ENCODE measurements at regions not wholly inside any gene's neighbourhood (a gene's known extent, or its start where the extent isn't known, plus 50 kb on each side); places are given as distances from the start of the nearest gene placed in this dataset.

GRCh38 chr4:77384094-77384493, 221.5 kb upstream of the CXCL13 start:
- Histone ChIP-seq H3K4me1 (ENCODE audit: control insufficient read depth in 1 of 2, insufficient read depth in 2 of 2, low read depth in 1 of 2, low read length in 1 of 2) (no peaks in the 10 kb centered on the region), H3K36me3 (replicated peaks in 1 of 2; ENCODE audit: control insufficient read depth in 1 of 2, insufficient read depth in 2 of 2, low read length in 1 of 2) (no peaks in the 10 kb centered on the region), H3F3A (replicated peaks; ENCODE audit: insufficient read depth) (no peaks in the 10 kb centered on the region), H2AFZ (ENCODE audit: low read depth) (no peak overlapping the region), H3K4me3 (ENCODE audit: low read depth in 2 of 2, low read length in 1 of 2) (no peak overlapping the region), H3K9me3 (no peaks in the 10 kb centered on the region), H4K20me1 (ENCODE audit: insufficient read depth) (no peaks in the 10 kb centered on the region), H3K27ac (ENCODE audit: low read depth in 2 of 2, low read length in 1 of 2) (no peak overlapping the region), H3K9ac (no peak overlapping the region), H3K79me2 (ENCODE audit: insufficient read depth) (no peaks in the 10 kb centered on the region), H3K9me2 (no peaks in the 10 kb centered on the region), H3K27me3 (ENCODE audit: insufficient read depth) (peaks cover 11% of the 10 kb centered on the region; the same call in 1 of the 2 replicates), H3K4me2 (no peak overlapping the region)
- ChIA-PET CTCF (interaction anchor here (0.9 to 3.6 kb wide), 5 partner anchors 12 to 198 kb away, joined by 3 to 17 read pairs (median 8); no protein-coding TSS in a partner anchor), POLR2A (no interaction called here)
- TF ChIP-seq NFIC (IDR thresholded peaks at IDR 0.05; ENCODE audit: borderline replicate concordance) (no peak), JUND (IDR thresholded peaks at IDR 0.05) (no peak), RFX5 (IDR thresholded peaks at IDR 0.05; ENCODE audit: low read length) (no peak)
- no peak for DNase-seq

GRCh38 chr4:77385124-77385969, 220.3 kb upstream of the CXCL13 start:
- WGBS (ENCODE audit: low lambda C conversion rate): 3% methylated on average over 4 of the region's 4 CpGs
- DNase-seq: peak; percentile 22
- Histone ChIP-seq H4K20me1 (ENCODE audit: insufficient read depth) (no peaks in the 10 kb centered on the region), H3K27me3 (ENCODE audit: insufficient read depth) (0 out of 2 replicates have a peak, but pooled peaks cover 9% of the 10 kb centered on the region), H2AFZ (ENCODE audit: low read depth) (no peak overlapping the region), H3K4me1 (ENCODE audit: control insufficient read depth in 1 of 2, insufficient read depth in 2 of 2, low read depth in 1 of 2, low read length in 1 of 2) (no peaks in the 10 kb centered on the region), H3K9me2 (no peaks in the 10 kb centered on the region), H3K36me3 (replicated peaks in 1 of 2; ENCODE audit: control insufficient read depth in 1 of 2, insufficient read depth in 2 of 2, low read length in 1 of 2) (no peaks in the 10 kb centered on the region), H3F3A (replicated peaks; ENCODE audit: insufficient read depth) (no peaks in the 10 kb centered on the region), H3K4me2 (no peak overlapping the region), H3K4me3 (ENCODE audit: low read depth in 2 of 2, low read length in 1 of 2) (no peak overlapping the region), H3K79me2 (ENCODE audit: insufficient read depth) (no peaks in the 10 kb centered on the region), H3K9ac (no peak overlapping the region), H3K9me3 (no peaks in the 10 kb centered on the region), H3K27ac (ENCODE audit: low read depth in 2 of 2, low read length in 1 of 2) (no peak overlapping the region)
- ChIA-PET CTCF (interaction anchor here (0.8 to 3.6 kb wide), 14 partner anchors 11 to 234 kb away, joined by 3 to 17 read pairs (median 4); no protein-coding TSS in a partner anchor), POLR2A (no interaction called here)
- TF ChIP-seq RAD21 (IDR thresholded peaks at IDR 0.05; ENCODE audit: low read length) (peak; percentile 81), USF1 (IDR thresholded peaks at IDR 0.05; ENCODE audit: borderline replicate concordance, low read depth) (no peak), CTCF (IDR thresholded peaks at IDR 0.05) (peak; percentile 83), SMC3 (IDR thresholded peaks at IDR 0.05; ENCODE audit: low read depth, low read length) (peak; percentile 82)

GRCh38 chr4:77393996-77394395, 211.6 kb upstream of the CXCL13 start:
- Histone ChIP-seq H3K27me3 (ENCODE audit: insufficient read depth) (peaks cover 8% of the 10 kb centered on the region; the same call in 1 of the 2 replicates), H2AFZ (ENCODE audit: low read depth) (no peak overlapping the region), H3K36me3 (replicated peaks in 1 of 2; ENCODE audit: control insufficient read depth in 1 of 2, insufficient read depth in 2 of 2, low read length in 1 of 2) (no peaks in the 10 kb centered on the region), H3K9me2 (no peaks in the 10 kb centered on the region), H3K4me3 (ENCODE audit: low read depth in 2 of 2, low read length in 1 of 2) (no peak overlapping the region), H3K27ac (ENCODE audit: low read depth in 2 of 2, low read length in 1 of 2) (no peak overlapping the region), H3K9ac (no peak overlapping the region), H3K79me2 (ENCODE audit: insufficient read depth) (no peaks in the 10 kb centered on the region), H3K9me3 (no peaks in the 10 kb centered on the region), H3K4me1 (ENCODE audit: control insufficient read depth in 1 of 2, insufficient read depth in 2 of 2, low read depth in 1 of 2, low read length in 1 of 2) (no peaks in the 10 kb centered on the region), H4K20me1 (ENCODE audit: insufficient read depth) (no peaks in the 10 kb centered on the region), H3F3A (replicated peaks; ENCODE audit: insufficient read depth) (no peaks in the 10 kb centered on the region), H3K4me2 (no peak overlapping the region)
- no peak for TF ChIP-seq MXI1 (IDR thresholded peaks at IDR 0.05; ENCODE audit: low read depth, low read length)
- TF ChIP-seq RFX5 (IDR thresholded peaks at IDR 0.05; ENCODE audit: low read length): no peak
- TF ChIP-seq JUND (IDR thresholded peaks at IDR 0.05): no peak
- TF ChIP-seq FOXM1 (IDR thresholded peaks at IDR 0.05; ENCODE audit: low read depth): no peak
- TF ChIP-seq EZH2phosphoT487 (IDR thresholded peaks at IDR 0.05; ENCODE audit: borderline replicate concordance, low read depth): no peak
- TF ChIP-seq RXRA (IDR thresholded peaks at IDR 0.05; ENCODE audit: borderline replicate concordance, low read depth): no peak
- WGBS (ENCODE audit: low lambda C conversion rate): 2% methylated on average over 5 of the region's 5 CpGs
- no peak for DNase-seq
- ChIA-PET CTCF (no interaction called here), POLR2A (no interaction called here)

All from SK-N-SH (cell line).